ENCODE measurements at regions not wholly inside any gene's neighbourhood (a gene's known extent, or its start where the extent isn't known, plus 50 kb on each side); places are given as distances from the start of the nearest gene placed in this dataset.

GRCh38 chr20:50287512-50287911 is 96.9 kb downstream of the CEBPB start:
- DNase-seq, result no peak

GRCh38 chr20:50288128-50288623 is 97.5 kb downstream of the CEBPB start:
- DNase-seq, result no peak

DNA sequence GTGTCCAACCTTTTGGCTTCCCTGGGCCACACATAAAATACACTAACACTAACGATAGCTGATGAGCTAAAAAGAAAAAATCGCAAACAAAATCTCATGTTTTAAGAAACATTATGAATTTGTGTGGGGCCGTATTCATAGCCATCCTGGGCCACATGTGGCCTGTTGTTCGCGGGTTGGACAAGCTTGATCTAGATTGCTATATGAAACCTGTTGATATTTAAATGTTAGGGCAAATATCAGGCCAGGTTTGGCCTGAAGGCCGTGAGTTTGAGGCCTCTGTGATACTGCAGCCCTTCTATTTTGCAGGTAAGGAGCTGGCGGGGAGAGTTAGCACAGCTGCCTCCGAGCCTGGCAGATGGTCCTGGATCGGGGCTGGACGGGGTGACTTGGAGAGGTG is 99.0 kb downstream of the CEBPB start:
- DNase-seq, result no peak

GRCh38 chr20:50290112-50290511 is 99.5 kb downstream of the CEBPB start:
- DNase-seq, result no peak

GRCh38 chr20:50290808-50291207 is 100.2 kb downstream of the CEBPB start:
- no peak for DNase-seq

DNA sequence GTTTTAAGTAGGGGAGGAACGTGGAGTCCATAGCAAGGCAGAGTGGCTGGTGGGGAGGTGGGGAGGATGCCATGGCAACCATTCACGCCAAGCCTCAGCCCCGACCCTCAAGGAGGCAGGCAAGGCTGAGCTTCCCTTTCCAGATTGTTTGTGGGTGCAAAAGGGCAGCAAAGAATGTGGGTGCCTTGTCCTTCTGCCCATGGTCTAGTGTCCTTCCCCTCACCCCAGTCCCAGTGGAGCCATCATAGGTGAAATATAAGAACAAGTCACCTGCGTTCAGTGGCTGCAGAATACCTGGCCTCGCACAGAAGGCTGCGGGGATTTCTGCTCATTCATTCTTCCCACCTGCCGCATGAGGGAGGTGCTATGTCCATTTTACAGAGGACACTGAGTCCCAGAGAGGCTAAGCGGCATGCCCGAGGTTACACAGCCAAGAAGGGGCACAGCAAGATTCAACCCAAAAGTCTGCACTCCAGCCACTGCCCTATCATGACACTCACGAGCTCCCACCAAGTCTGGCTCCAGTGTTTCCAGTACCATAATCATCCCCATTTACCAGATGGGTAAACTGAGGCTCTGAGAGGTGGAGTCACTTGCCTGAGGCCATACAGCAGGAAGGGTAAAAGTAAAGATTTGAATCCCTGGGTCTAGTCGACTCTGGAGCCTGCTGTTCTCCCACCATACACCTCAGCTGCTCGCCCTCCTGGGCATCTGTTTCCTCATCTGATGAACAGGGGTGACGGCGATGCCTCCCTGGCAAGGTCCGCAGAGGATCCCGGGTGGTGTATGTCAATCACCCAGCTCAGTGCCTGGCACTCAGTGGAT is 100.8 kb downstream of the CEBPB start:
- no peak for DNase-seq

GRCh38 chr20:50292079-50292590 is 101.5 kb downstream of the CEBPB start:
- DNase-seq, result no peak

DNA sequence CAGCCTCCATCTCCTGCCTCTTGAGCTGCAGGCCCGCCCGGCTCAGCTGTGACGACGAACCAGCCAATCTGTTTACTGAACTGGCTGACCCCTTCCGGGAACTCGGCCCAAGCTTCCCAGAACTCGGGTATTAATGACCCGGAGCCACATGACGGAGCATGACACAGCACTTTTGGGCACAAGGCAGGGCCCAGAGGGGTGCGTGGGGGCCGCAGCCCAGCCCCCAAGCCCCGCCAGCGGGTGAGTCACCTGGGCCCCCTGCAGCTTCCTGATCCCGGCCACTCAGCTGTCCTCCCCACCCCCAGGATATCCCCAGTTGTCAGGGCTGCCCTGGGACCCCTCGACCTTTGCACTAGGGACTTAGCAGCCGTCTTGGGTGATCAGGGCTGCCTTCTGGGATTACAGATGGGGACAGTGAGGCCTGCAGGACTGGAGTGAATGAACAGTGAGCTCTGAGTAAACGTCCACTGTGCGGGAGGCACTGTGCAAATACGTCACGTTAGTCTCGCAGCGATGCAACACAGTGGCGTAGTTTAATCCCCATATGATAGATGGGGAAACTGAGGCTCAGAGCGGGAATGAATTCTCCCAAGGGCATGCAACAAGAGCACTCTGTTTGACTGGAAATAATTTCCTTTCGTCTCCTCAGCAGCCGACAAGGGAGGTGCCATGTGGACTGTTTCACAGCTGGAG is 102.1 kb downstream of the CEBPB start:
- DNase-seq, result peak; percentile 58 to 63

DNA sequence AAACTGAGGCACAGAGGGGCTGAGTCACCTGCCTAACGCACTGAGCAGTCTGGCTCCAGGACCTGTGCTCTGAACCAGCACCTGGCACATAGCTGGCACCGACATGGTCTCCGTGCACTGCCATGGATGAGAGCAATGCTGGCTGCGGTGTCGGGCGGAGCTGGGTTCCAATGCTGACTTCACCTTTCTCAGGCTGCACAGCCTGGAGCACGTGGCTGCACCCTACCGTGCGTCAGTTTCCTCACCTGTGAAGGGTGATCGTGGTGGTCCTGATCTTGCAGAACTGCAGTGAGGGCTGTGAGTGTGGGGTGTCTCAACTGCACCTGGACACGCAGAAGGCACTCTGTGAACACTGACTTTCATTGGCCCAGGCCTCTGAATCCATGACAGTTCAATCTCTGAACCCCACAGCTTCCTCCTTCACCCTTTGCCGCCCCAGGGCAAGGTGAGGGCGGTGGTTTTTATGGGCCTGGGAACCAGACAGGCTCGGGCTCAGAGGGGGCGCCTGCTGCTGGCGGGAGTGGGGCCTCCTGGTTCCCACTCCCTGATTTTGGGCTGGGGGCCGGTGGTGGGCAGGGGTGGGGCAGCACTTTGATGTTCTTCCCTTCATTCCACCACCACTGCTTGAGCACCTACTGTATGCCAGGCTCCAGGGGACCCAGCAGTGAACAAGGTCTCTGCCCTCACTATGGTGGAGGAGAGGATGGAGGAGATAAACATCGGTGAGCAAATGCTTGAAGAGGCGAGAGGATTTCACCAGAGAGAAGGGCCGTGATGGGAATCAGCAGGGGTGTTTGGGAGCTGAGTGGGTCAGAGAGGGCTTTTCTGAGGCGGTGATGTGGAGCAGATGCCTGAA is 102.9 kb downstream of the CEBPB start:
- no peak for DNase-seq

DNA sequence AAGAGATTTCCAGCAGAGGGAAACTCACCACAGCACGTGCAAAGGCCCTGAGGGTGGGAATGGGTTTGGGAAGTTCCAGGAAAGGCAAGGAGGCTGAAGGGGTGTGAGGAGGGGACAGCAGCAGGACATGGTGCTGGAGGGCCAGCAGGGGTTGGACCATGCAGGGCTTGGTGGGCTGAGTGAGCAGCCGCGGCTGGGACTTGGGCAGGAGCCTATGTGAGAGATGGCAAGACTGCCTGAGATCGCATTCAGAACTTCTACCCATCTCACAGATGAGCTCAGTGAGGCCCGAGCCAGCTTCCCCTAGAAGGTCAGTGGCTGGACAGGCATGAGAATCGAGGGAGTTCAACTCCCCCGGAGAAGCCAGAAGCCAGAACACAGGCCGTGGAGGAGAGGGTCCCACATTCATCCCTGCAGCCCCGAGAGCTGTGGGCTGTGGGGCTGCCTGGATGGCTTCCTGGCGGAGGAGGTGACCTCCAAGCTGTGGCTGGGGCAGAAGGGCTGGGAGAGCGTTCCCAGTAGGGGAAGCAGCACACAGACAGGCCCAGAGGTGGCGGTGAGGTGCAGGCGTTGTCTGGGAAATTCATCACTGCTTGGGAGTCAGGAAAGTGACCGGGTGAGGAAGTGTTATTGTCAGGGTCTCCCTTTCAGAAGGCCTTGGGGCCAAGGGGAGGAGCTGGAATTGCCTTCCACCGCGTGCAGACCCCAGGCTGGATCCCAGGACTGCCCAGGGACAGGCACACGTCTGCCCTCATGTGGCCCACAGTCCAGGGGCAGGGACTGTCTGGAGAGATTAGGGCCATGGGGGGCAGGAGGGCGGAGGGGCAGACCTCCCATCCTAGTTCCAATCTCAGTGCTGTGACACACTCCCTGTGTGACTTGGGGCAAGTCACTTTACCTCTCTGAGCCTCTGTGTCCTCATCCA is 103.8 kb downstream of the CEBPB start:
- DNase-seq, result no peak

GRCh38 chr20:50295345-50295744 is 104.7 kb downstream of the CEBPB start:
- DNase-seq, result no peak

DNA sequence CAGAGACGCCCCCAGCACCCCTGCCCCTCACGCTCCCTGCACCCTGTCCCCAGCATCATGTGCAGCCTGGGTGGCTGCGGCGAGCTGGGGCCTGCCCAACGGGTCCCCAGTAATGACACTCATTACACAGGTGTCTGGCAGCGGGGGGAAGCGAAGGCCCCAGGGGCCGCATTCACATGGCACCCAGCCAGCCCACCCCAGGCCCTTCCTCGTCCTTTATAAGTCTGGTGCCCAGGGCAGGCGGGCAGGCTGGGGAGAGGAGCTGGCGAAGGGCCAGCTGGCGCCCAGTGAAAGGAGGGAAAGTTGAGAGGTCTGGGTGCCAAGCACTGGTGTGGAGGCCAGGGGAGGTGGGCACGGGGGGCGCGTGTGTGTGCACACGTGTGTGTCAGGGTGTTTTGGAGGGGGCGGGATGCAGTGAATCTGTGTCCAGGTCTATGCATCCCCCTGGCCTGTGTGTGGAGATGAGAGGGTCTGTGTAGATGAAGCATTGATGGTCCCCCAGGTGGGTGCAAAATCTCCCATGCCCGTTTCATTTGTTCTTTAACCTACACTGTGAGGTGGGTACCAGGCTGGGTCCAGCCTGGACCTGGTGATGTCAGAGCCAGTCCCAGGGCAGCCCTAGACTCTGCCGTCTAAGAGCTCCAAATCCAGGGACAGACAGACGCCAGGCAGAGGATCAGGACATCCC is 105.3 kb downstream of the CEBPB start:
- DNase-seq, result no peak

DNA sequence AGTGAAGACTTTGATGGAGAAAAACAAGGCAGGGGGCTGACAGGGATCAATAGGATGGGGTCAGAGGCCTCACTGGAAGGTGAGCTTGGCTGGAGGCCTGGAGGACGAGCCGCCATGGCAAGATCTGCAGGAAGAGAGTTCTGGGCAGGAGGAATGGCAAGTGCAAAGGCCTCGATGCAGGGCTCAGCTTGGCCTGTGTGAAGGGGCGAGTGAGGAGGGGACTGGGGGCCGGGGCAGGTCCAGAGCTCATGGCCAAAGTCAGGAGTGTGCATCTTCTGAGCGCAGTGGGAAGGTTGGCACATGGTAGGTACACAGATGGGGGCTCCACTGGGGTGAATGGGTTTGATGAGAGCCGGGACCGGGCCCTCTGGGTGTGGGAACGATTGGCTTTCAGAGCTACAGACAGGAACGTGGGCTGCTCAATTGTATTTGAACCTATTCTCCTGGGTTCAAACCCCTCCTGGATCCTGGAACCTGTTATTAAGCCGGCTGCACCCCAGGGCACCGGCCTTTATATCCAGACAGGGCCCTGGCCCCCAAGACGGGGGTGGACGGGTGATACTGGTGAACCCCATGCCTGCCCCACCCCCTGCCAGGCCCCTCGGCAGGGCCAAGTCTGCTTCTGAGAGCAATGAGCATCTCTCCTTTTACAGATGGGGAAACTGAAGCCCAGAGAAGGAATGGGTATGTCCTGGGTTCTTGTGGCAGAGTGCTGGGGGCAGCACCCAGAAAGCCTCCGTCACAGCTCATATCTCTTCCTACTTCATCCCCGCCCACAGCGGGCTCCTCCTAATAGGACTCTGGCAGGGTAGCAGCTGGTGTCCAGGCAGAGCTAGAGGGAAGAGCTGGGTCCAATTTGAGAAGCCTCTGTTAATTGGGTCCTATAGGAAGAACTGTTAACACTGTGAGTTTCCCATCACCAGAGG is 106.1 kb downstream of the CEBPB start:
- DNase-seq, result no peak

- DNase-seq, result no peak
These were observed 107.1 kb downstream of the CEBPB start for GRCh38 chr20:50297498-50298376.

- DNase-seq, result no peak
These were observed 108.1 kb downstream of the CEBPB start for GRCh38 chr20:50298554-50299324.

DNA sequence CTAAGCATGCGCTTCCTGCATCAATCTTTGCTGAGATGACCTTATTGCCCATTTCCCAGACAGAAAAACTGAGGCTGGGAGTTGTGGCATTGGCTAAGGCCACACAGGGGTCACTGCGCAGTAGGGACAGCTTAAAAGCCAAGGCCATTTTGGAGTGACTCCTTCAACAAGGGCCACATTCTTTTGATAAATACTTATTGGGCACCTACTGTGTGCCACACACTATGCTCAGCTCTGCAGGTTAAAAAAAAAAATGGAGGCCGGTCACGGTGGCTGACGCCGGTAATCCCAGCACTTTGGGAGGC is 108.6 kb downstream of the CEBPB start:
- DNase-seq, result no peak

- no peak for DNase-seq
These were observed 110.5 kb downstream of the CEBPB start for GRCh38 chr20:50301165-50301564.

- DNase-seq, result no peak
These were observed 111.1 kb downstream of the CEBPB start for GRCh38 chr20:50301712-50302111.

Data from activated T-cell treated with anti-CD3 and anti-CD28 coated beads, Interleukin-2, amount 50 U/mL, for 48 hours (primary cell).